Loucy (cell line): ENCODE measurements at regions not wholly inside any gene's neighbourhood (a gene's known extent, or its start where the extent isn't known, plus 50 kb on each side); places are given as distances from the start of the nearest gene placed in this dataset.

Source experiments
- H2AFZ ChIP-seq: fragments of 200-600 bp; sonication (generic); 2 replicates; pipeline ENCODE4 v1.6.0; 2016; ENCODE audit warnings: antibody characterized with exemption, mild to moderate bottlenecking, low read length, moderate library complexity
- H3F3A ChIP-seq: fragments of 200-600 bp; 2 replicates; pipeline ENCODE4 v1.6.0; 2016; ENCODE audit warnings: antibody characterized with exemption, low read depth, mild to moderate bottlenecking
- H3K27me3 ChIP-seq: fragments of 200-600 bp; sonication (generic); 2 replicates; pipeline ENCODE4 v1.6.1; 2014; ENCODE audit warnings: low read length, mild to moderate bottlenecking; ENCODE audit not compliant: insufficient read depth, poor library complexity, severe bottlenecking
- H3K36me3 ChIP-seq: fragments of 200-600 bp; sonication (generic); 2 replicates; pipeline ENCODE4 v1.6.1; 2016; ENCODE audit warnings: low read length; ENCODE audit not compliant: insufficient read depth
- H3K4me1 ChIP-seq: fragments of 200-600 bp; sonication (generic); 2 replicates; pipeline ENCODE4 v1.5.1; 2014; ENCODE audit warnings: low read length, mild to moderate bottlenecking; ENCODE audit not compliant: insufficient read depth, poor library complexity, severe bottlenecking
- H3K4me2 ChIP-seq: fragments of 200-600 bp; sonication (generic); 2 replicates; pipeline ENCODE4 v1.6.0; 2014; ENCODE audit warnings: antibody characterized with exemption, low read length, low read depth, mild to moderate bottlenecking; ENCODE audit not compliant: poor library complexity, severe bottlenecking
- H3K4me3 ChIP-seq: fragments of 200-600 bp; sonication (generic); 2 replicates; pipeline ENCODE4 v1.5.1; 2014; ENCODE audit warnings: low read length, mild to moderate bottlenecking, mixed read lengths; ENCODE audit not compliant: poor library complexity, severe bottlenecking
- H3K79me2 ChIP-seq: fragments of 200-600 bp; sonication (generic); 2 replicates; pipeline ENCODE4 v1.6.1; 2014; ENCODE audit warnings: low read length; ENCODE audit not compliant: insufficient read depth
- H3K9ac ChIP-seq: fragments of 200-600 bp; sonication (generic); 2 replicates; pipeline ENCODE4 v1.6.0; 2014; ENCODE audit warnings: mild to moderate bottlenecking, low read depth, low read length, moderate library complexity; ENCODE audit not compliant: poor library complexity, severe bottlenecking
- H3K9me2 ChIP-seq: fragments of 200-600 bp; sonication (generic); replicated peaks from 2 replicates; pipeline ENCODE4 v1.6.1; 2016; ENCODE audit warnings: low read depth, low read length, mixed read lengths
- H3K9me3 ChIP-seq: fragments of 200-600 bp; sonication (generic); 2 replicates; pipeline ENCODE4 v1.6.1; 2014; ENCODE audit warnings: mild to moderate bottlenecking, antibody characterized with exemption, low read length, low read depth; ENCODE audit not compliant: insufficient read depth
- H4K20me1 ChIP-seq: fragments of 200-600 bp; sonication (generic); 2 replicates; pipeline ENCODE4 v1.6.0; 2014; ENCODE audit warnings: antibody characterized with exemption, low read length, mild to moderate bottlenecking; ENCODE audit not compliant: insufficient read depth, poor library complexity, severe bottlenecking
- CTCF ChIP-seq: fragments of 200-600 bp; sonication (generic); conservative IDR thresholded peaks from 2 replicates; pipeline ENCODE4 v1.5.1; 2014; ENCODE audit warnings: mild to moderate bottlenecking, antibody characterized with exemption, low read length
- EZH2phosphoT487 ChIP-seq: fragments of 200-600 bp; IDR thresholded peaks from 2 replicates; pipeline ENCODE4 v1.6.1; 2018; ENCODE audit warnings: antibody characterized with exemption, mild to moderate bottlenecking, moderate library complexity, borderline replicate concordance

- H3K9me2 ChIP-seq: no peaks in the 10 kb centered on the region
- no peaks in the 10 kb centered on the region for H3K4me1 ChIP-seq
- H3K4me2 ChIP-seq: no peak overlapping the region
- H3F3A ChIP-seq: no peaks in the 10 kb centered on the region
- TF ChIP-seq CTCF: no peak
- TF ChIP-seq EZH2phosphoT487: no peak
- no peaks in the 10 kb centered on the region for H3K9me3 ChIP-seq
- no peaks in the 10 kb centered on the region for H3K79me2 ChIP-seq
- no peak overlapping the region for H3K4me3 ChIP-seq
- no peaks in the 10 kb centered on the region for H4K20me1 ChIP-seq
- no peaks in the 10 kb centered on the region for H3K36me3 ChIP-seq
- no peak overlapping the region for H2AFZ ChIP-seq
- no peak overlapping the region for H3K9ac ChIP-seq
- no peaks in the 10 kb centered on the region for H3K27me3 ChIP-seq
Observed at GRCh38 chr2:217116610-217117009, 256.7 kb upstream of the TNP1 start.

GRCh38 chr2:217114117-217114516 is 254.3 kb upstream of the TNP1 start:
- no peaks in the 10 kb centered on the region for H3F3A ChIP-seq
- H3K36me3 ChIP-seq: no peaks in the 10 kb centered on the region

GRCh38 chr2:217113491-217113890 is 253.6 kb upstream of the TNP1 start:
- Histone ChIP-seq H3K4me3 (no peak overlapping the region), H3K4me2 (no peak overlapping the region), H3K27me3 (no peaks in the 10 kb centered on the region), H3K4me1 (no peaks in the 10 kb centered on the region), H3K9me2 (no peaks in the 10 kb centered on the region), H3K36me3 (no peaks in the 10 kb centered on the region), H3K9ac (no peak overlapping the region), H3K79me2 (no peaks in the 10 kb centered on the region), H2AFZ (no peak overlapping the region), H3K9me3 (no peaks in the 10 kb centered on the region), H3F3A (no peaks in the 10 kb centered on the region), H4K20me1 (no peaks in the 10 kb centered on the region)
- no peak for TF ChIP-seq EZH2phosphoT487
- TF ChIP-seq CTCF: no peak

More at GRCh38 chr2:217114117-217114516, 254.3 kb upstream of the TNP1 start:
- TF ChIP-seq EZH2phosphoT487: no peak
- TF ChIP-seq CTCF: no peak
- H3K9me3 ChIP-seq: no peaks in the 10 kb centered on the region
- no peak overlapping the region for H3K9ac ChIP-seq
- no peaks in the 10 kb centered on the region for H4K20me1 ChIP-seq
- H3K9me2 ChIP-seq: no peaks in the 10 kb centered on the region
- H3K79me2 ChIP-seq: no peaks in the 10 kb centered on the region
- H3K4me2 ChIP-seq: no peak overlapping the region
- no peak overlapping the region for H2AFZ ChIP-seq
- no peaks in the 10 kb centered on the region for H3K27me3 ChIP-seq
- no peaks in the 10 kb centered on the region for H3K4me1 ChIP-seq
- H3K4me3 ChIP-seq: no peak overlapping the region
